Uterus (tissue), 3 donors: ENCODE measurements at regions not wholly inside any gene's neighbourhood (a gene's known extent, or its start where the extent isn't known, plus 50 kb on each side); places are given as distances from the start of the nearest gene placed in this dataset.

ENCODE experiments used
- DNase-seq, 2 donors: peaks; one replicate each; pipeline ENCODE4 v3.0.0-alpha.2; 2019 to 2020
- H3K27ac ChIP-seq, 2 donors: fragments of 200-600 bp; sonication (generic); 1 replicate in 1 of 2; 2 replicates in 1 of 2; pipeline ENCODE4 v1.5.1; 2016 to 2018
- H3K27me3 ChIP-seq, 2 donors: fragments of 200-600 bp; sonication (generic); one replicate each; pipeline ENCODE4 v1.5.1; 2018 to 2019; ENCODE audit warnings: control low read depth in 1 of 2
- H3K36me3 ChIP-seq, 2 donors: fragments of 200-600 bp; sonication (generic); one replicate each; pipeline ENCODE4 v1.5.1; 2019; ENCODE audit warnings: control low read depth in 1 of 2
- H3K4me1 ChIP-seq, 2 donors: fragments of 200-600 bp; sonication (generic); one replicate each; pipeline ENCODE4 v1.5.1; 2018 to 2019; ENCODE audit warnings: control low read depth in 1 of 2
- H3K4me3 ChIP-seq, 2 donors: fragments of 200-600 bp; sonication (generic); 1 replicate in 1 of 2; 2 replicates in 1 of 2; pipeline ENCODE4 v1.5.1; 2018 to 2019; ENCODE audit warnings: mild to moderate bottlenecking in 1 of 2
- H3K9me3 ChIP-seq, 2 donors: fragments of 200-600 bp; sonication (generic); one replicate each; pipeline ENCODE4 v1.5.1; 2019; ENCODE audit warnings: control low read depth in 1 of 2
- POLR2A ChIP-seq, 2 donors: fragments of 450-650 bp; IDR thresholded peaks; one replicate each; pipeline ENCODE4 v1.6.1; 2016; ENCODE audit warnings: antibody characterized with exemption in 2 of 2, mild to moderate bottlenecking in 1 of 2, moderate library complexity in 1 of 2
- intact Hi-C: fragments of 100-400 bp; cut with DNase I; formaldehyde crosslinking; loops from one replicate; pipeline ENCODE4 v1.15.1; 2023; ENCODE audit warnings: low total_unique reads
- TF ChIP-seq, protein P1 (sequence below), 4 experiments: fragments of 200-600 bp in 2 of 4; fragments of 450-650 bp in 2 of 4; sonication (generic) in 2 of 4; IDR thresholded peaks; one replicate each; pipeline ENCODE4 v1.5.1; 2016 to 2019; ENCODE audit warnings: antibody characterized with exemption in 4 of 4, mild to moderate bottlenecking in 2 of 4, moderate library complexity in 1 of 4
- donor health status: DM: yes; HTN: yes; CAD: no.

DNA sequence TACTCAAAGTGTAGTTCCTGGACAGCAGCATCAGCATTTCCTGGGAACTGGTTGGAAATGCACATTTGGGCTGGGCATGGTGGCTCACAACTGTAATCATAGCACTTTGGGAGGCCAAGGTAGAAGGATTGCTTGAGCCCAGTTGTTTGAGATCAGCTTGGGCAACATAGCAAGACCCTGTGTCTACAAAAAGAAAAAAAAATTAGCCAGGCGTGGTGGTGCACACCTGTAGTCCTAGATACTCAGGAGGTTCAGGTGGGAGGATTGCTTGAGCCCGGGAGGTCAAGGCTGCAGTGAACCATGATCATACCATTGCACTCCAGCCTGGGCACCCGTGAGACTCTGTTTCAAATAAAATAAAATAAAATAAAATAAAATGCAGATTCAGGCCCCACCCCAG, 156.2 kb downstream of the CDC5L start:
- DNase-seq: no peak
- no peaks in the 10 kb centered on the region for H3K9me3 ChIP-seq
- TF ChIP-seq, protein P1, sequence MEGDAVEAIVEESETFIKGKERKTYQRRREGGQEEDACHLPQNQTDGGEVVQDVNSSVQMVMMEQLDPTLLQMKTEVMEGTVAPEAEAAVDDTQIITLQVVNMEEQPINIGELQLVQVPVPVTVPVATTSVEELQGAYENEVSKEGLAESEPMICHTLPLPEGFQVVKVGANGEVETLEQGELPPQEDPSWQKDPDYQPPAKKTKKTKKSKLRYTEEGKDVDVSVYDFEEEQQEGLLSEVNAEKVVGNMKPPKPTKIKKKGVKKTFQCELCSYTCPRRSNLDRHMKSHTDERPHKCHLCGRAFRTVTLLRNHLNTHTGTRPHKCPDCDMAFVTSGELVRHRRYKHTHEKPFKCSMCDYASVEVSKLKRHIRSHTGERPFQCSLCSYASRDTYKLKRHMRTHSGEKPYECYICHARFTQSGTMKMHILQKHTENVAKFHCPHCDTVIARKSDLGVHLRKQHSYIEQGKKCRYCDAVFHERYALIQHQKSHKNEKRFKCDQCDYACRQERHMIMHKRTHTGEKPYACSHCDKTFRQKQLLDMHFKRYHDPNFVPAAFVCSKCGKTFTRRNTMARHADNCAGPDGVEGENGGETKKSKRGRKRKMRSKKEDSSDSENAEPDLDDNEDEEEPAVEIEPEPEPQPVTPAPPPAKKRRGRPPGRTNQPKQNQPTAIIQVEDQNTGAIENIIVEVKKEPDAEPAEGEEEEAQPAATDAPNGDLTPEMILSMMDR (IDR thresholded peaks at IDR 0.05): no peak
- TF ChIP-seq POLR2A (IDR thresholded peaks at IDR 0.05): no peak
- H3K27ac ChIP-seq: no peak overlapping the region
- no peaks in the 10 kb centered on the region for H3K36me3 ChIP-seq
- no peaks in the 10 kb centered on the region for H3K4me1 ChIP-seq
- H3K4me3 ChIP-seq: no peak overlapping the region
- no peaks in the 10 kb centered on the region for H3K27me3 ChIP-seq
- intact Hi-C loops: no loop called here

DNA sequence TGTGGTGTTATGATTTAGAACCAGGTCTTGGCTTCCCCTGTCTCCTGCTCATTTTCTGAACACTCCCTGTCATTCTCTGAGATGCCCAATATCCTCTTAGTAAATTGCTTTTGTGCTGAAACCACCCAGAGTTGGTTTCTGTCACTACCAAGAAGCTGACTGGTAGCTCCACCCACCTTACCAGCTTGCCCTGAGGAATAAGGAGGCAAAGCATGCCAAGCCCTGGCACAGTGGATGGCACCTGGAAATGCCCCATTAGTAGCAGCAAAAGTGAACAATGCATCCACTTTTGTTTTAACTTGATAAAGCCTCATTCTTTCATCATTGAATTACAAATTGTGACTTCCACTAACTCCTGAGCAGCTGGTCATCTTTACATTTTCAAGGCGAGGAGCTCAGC, 157.7 kb downstream of the CDC5L start:
- Histone ChIP-seq H3K27me3 (no peaks in the 10 kb centered on the region), H3K4me3 (no peak overlapping the region), H3K4me1 (no peaks in the 10 kb centered on the region), H3K27ac (no peak overlapping the region), H3K36me3 (no peaks in the 10 kb centered on the region), H3K9me3 (no peaks in the 10 kb centered on the region)
- TF ChIP-seq, protein P1 (IDR thresholded peaks at IDR 0.05): no peak
- TF ChIP-seq POLR2A (IDR thresholded peaks at IDR 0.05): no peak
- no peak for DNase-seq
- intact Hi-C loops: no loop called here

DNA sequence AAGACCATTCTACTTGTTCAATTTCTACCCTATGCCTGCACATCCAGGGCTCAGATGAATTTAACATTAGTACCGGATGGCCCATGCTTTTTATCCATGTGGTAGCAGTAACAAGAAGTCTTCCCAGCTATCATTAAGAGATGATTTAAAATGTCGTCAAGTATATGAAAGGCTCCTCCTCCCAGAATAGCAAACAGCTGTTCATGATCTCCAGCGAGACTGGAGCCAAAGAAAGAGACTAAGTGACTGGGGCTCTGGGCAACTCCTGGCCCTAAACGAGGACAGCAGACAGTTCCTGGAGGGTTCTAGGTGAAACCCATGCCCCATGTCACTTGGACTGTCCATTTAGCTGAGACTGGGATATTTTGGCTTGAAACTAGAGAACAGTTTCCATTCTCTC, 160.8 kb downstream of the CDC5L start:
- no peaks in the 10 kb centered on the region for H3K9me3 ChIP-seq
- no peaks in the 10 kb centered on the region for H3K36me3 ChIP-seq
- H3K27me3 ChIP-seq: no peaks in the 10 kb centered on the region
- no peak overlapping the region for H3K4me3 ChIP-seq
- H3K4me1 ChIP-seq: no peaks in the 10 kb centered on the region
- H3K27ac ChIP-seq: no peak overlapping the region
- DNase-seq: no peak
- intact Hi-C loops: no loop called here
- TF ChIP-seq POLR2A (IDR thresholded peaks at IDR 0.05): no peak
- TF ChIP-seq, protein P1 (IDR thresholded peaks at IDR 0.05): no peak

DNA sequence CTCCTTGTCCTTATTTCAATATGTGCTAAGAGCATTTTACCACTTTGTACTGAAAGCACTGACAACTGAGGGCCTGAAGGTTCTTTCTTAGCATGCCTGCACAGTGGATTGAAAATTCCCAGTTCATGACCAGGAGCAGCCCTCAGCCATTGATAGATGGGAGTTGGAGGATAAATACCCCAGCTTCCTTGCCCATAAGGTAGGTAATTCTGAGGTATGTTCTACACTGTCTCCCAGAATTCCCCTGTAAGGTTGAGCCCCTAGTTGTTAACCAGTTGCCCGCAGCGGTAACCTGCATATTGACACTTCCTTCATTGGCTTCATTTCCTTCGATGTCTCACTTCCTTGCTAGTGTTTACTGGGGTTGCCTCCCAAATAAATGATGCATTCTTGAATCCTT, 162.0 kb downstream of the CDC5L start:
- H3K27ac ChIP-seq: no peak overlapping the region
- TF ChIP-seq POLR2A (IDR thresholded peaks at IDR 0.05): no peak
- TF ChIP-seq, protein P1 (IDR thresholded peaks at IDR 0.05): no peak
- H3K4me1 ChIP-seq: no peaks in the 10 kb centered on the region
- H3K9me3 ChIP-seq: no peaks in the 10 kb centered on the region
- H3K36me3 ChIP-seq: no peaks in the 10 kb centered on the region
- DNase-seq: no peak
- H3K4me3 ChIP-seq: no peak overlapping the region
- intact Hi-C loops: no loop called here
- no peaks in the 10 kb centered on the region for H3K27me3 ChIP-seq

DNA sequence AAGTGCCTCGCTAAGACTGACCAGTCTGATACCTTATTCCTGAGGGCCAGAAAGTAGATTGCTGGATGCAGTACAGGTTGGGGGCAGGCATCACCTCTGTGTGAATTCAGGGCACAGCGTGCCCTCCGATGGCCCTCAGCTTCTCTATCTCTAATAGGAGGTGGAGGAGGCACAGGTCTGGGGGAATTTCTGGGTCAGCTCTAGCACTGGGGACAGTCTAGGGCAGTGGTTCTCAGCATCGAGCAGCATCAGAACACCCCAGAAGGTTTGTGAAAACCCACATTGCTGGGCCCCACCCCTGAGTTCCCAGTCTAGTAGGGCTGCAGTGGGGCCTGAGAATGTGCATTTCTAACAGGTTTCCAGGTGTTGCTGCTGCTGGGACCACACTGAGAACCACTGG, 166.7 kb downstream of the CDC5L start:
- no peaks in the 10 kb centered on the region for H3K27me3 ChIP-seq
- DNase-seq: no peak
- H3K27ac ChIP-seq: no peak overlapping the region
- no peak overlapping the region for H3K4me3 ChIP-seq
- no peaks in the 10 kb centered on the region for H3K36me3 ChIP-seq
- intact Hi-C loops: no loop called here
- no peaks in the 10 kb centered on the region for H3K4me1 ChIP-seq
- no peak for TF ChIP-seq POLR2A (IDR thresholded peaks at IDR 0.05)
- TF ChIP-seq, protein P1 (IDR thresholded peaks at IDR 0.05): no peak
- H3K9me3 ChIP-seq: no peaks in the 10 kb centered on the region
